ENCODE measurements at regions not wholly inside any gene's neighbourhood (a gene's known extent, or its start where the extent isn't known, plus 50 kb on each side); places are given as distances from the start of the nearest gene placed in this dataset.
"Not testable (repeated sequence)": the region's sequence is repeated elsewhere in the genome, so short reads cannot be mapped to it uniquely, and the experiment has no call there.

- DNase-seq, result no peak
These were observed 290.7 kb upstream of the FOLH1 start for GRCh38 chr11:49499117-49499516.

DNA sequence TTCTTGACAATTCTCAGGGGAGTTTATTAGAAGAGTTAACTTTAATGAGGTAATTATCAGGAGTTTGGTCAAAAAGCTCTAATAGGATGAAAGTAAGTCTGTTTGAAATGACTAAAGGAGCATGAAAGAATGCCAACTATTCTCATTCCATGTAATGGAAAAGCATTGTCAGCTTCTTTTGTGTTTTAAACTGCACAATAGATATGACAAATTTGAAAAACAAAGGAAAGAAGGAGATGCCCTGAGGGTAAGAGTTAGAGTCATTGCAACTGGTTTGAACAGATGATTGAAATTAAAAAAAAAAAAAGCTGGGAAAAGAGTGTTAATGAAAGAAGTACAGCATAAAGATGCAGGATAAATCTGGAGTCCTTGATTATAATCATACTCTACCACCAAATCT is 296.8 kb upstream of the FOLH1 start:
- DNase-seq, result no peak

DNA sequence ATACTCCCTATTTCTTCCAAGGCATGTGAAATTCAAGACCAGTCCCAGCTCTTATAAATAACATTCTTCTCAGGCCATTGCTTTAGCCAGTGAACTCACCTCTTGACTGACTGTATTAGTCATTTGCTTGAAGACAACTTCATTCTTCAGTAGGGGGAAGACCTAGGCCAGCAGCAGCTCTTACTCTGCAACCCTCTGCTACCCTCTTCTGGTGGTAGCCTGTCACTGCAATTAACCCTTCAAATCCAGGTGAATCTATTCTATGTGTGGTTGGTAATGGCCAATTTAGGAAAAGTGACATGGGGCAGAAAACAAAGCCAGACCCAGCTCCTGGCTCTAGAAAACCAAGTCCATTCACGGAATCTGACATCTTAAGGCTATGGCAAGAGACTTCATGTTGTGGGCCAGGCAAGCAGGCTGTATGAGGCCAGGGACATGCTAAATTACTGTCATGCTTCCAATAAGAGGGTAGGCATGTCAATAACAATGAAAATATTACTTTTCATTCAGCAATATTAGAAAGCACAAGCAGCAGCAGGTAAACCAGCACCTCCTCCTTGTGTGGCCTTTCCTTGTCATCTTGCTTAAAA is 317.9 kb upstream of the FOLH1 start:
- peak in 1 of 2 experiments; percentile 17 for DNase-seq

DNA sequence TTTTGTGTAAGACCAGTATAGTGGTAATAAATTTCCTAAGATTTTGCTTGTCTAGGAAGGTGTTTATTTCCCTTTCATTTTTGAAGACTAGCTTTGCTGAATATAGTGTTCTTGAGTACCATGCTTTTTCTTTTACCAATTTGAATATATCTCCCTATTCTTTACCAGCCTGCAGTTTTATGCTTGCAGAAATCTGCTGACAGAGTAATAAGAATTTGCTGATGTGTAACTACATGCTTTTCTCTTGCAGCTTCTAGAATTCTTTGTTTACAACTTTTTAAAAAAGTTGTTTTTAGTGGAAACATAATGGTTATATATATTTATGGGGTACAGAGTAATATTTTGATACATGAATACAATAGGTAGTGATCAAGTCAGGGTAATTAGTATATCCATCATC is 324.8 kb upstream of the FOLH1 start:
- DNase-seq, result no peak

- DNase-seq, result not testable (repeated sequence)
These were observed 330.5 kb upstream of the FOLH1 start for GRCh38 chr11:49538927-49539326.

DNA sequence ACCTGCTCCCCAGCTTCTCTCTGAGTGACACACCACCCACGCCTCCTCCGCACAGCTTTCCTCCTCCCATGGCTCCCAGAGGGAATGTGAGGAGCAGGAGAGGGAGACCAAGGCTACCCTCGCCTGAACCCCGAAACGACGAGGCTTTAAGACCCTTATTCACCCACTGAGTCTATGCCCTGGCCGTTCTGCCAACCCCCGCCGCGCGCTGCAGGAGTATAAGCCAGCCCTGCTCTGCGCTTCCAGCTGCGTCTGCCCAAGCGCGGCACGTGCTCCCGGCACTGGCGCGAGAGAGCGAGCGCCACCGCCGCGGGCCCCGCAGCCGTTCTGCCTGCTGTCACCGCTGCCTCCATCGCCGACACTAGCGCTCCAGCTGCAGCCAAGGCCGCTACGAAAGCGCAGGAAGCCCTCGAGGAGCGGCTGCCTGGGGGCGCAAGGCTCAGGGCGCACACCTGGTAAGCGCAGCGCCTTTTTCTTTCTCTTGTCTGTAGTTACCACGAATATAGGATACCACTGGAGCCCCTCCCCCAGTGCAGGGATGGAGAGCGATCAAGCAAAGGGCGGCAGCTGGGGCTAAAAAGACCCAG is 350.0 kb upstream of the FOLH1 start:
- DNase-seq, result not testable (repeated sequence)

DNA sequence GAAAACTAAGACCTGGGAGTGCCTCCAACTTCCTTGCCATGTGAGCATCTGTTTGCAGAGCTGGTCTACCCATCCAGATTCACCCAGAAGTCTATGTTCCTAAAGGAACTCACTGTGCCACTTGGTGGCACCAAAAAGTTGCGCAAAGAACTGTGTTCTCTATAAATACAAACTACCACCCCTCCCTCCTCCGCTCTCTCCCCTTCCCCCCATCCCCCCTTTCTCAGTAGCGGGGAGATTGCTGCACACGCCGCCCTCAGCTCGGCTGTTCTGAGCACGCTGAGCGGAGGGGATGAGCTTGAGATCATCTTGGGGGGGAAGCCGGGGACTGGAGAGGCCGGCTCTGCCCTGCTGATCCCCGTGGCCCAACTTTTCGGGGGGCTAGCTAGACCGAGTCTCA is 352.2 kb upstream of the FOLH1 start:
- not testable (repeated sequence) for DNase-seq

GRCh38 chr11:49561240-49561880 is 353.0 kb upstream of the FOLH1 start:
- not testable (repeated sequence) for DNase-seq

GRCh38 chr11:49562262-49562661 is 353.9 kb upstream of the FOLH1 start:
- not testable (repeated sequence) for DNase-seq

GRCh38 chr11:49579492-49579891 is 371.1 kb upstream of the FOLH1 start:
- not testable (repeated sequence) for DNase-seq

GRCh38 chr11:49585495-49585894 is 366.7 kb upstream of the OR4C13 start:
- not testable (repeated sequence) for DNase-seq

GRCh38 chr11:49608892-49609291 is 343.3 kb upstream of the OR4C13 start:
- not testable (repeated sequence) for DNase-seq

- not testable (repeated sequence) for DNase-seq
These were observed 328.3 kb upstream of the OR4C13 start for GRCh38 chr11:49623872-49624271.

GRCh38 chr11:49670705-49671104 is 281.5 kb upstream of the OR4C13 start:
- DNase-seq, result not testable (repeated sequence)

DNA sequence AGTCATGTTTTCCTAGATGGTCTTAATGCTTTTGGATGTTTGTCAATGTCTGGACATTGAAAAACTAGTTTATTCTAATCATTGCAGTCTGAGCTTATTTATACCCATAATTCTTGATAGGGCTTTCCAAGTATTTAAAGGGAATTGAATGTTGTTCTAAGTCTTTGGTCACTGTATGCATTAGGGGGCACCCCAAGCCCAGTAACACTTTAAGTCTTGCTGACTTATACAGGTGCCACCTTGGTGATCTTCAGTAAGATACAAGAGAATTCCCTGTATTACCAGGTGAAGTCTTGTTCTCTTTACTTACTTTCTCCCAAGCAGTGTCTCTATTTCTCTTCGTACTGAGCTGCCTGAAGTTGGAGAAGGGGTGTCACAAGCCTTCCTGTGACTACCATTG is 250.1 kb upstream of the OR4C13 start:
- DNase-seq, result not testable (repeated sequence)

- not testable (repeated sequence) for DNase-seq
These were observed 201.7 kb upstream of the OR4C13 start for GRCh38 chr11:49750447-49750846.

DNA sequence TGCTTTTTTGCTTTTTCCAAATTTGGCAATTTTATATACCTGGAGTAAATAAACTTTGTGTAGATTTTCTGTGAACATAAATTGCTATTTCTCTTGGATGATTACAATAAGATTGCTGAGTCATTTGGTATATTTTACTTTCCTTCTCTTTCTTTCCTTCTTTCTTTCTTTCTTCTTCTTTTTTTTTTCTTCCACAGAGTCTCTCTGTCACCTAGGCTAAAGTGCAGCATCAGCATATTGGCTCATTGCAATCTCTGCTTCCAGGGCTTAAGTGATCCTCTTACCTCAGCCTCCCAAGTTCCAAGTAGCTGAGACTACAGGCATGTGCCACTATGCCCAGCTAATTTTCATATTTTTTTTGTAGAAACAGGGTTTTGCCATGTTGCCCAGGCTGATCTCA is 201.2 kb upstream of the OR4C13 start:
- DNase-seq, result not testable (repeated sequence)

GRCh38 chr11:49780791-49781190 is 171.4 kb upstream of the OR4C13 start:
- DNase-seq, result not testable (repeated sequence)

- not testable (repeated sequence) for DNase-seq
These were observed 170.2 kb upstream of the OR4C13 start for GRCh38 chr11:49782000-49782399.

- not testable (repeated sequence) for DNase-seq
These were observed 168.3 kb upstream of the OR4C13 start for GRCh38 chr11:49783841-49784240.

DNA sequence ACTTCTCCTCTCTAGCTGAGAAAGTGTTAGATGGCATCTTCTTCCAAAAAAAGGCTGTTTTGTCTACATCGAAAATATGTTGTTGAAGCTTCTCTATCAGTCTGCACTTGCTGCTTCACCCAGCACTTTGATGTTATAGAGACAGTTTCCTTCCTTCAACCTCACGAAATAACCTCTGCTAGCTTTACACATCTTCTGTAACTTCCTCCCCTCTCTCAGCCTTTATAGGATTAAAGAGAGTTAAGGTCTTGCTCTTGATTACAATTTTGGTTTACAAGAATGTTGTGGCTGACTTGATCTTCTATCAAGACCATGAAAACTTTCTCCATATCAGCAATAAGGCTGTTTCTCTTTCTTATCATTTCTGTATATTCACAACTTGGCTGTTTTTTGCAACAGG is 162.4 kb upstream of the OR4C13 start:
- not testable (repeated sequence) for DNase-seq

DNA sequence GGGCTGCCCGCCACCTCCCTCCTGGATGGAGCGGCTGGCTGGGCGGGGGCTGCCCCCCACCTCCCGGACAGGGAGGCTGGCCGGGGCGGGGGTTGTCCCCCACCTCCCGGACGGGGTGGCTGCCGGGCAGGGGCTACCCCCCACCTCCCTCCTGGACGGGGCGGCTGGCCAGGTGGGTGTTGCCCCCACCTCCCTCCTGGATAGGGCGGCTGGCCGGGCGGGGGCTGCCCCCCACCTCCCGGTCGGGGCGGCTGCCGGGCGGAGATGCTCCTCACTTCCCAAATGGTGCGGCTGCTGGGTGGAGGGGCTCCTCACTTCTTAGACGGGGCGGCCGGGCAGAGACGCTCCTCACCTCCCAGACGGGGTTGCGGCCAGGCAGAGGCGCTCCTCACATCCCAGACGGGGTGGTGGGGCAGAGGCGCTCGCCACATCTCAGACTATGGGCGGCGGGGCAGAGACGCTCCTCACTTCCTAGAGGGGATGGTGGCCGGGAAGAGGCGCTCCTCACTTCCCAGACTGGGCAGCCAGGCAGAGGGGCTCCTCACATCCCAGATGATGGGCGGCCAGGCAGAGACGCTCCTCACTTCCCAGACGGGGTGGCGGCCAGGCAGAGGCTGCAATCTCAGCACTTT is 153.9 kb upstream of the OR4C13 start:
- DNase-seq, result not testable (repeated sequence)

DNA sequence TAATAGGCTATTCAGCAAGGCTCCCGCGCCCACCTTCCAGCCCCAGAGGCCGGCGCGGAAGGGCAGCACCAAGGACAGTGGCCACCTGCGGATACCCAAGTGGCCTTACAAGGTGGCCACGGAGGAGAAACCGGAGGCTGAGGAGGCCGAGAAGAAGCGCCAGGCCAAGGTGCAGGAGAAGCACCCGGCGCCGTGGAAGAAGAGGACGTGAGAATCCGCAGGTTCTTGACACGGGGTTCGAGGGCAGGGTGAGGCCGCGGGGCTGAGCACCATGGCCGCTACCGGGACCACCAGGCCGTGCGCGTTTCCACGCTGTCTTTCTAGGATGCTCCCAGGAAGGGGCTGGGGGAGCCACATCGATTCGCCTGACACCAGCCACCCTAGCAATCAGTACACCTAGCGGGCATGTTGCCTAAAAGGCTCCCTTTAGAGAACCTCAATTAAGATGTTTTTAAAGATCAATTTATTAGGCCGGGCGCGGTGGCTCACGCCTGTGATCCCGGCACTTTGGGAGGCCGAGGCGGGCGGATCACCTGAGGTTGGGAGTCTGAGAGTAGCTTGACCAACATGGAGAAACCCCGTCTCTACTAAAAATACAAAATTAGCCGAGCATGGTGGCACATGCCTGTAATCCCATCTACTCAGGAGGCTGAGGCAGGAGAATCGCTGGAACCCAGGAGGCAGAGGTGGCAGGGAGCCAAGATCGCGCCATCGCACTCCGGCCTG is 134.3 kb upstream of the OR4C13 start:
- not testable (repeated sequence) for DNase-seq

Data from NCI-H524 (cell line).